ENCODE measurements at regions not wholly inside any gene's neighbourhood (a gene's known extent, or its start where the extent isn't known, plus 50 kb on each side); places are given as distances from the start of the nearest gene placed in this dataset.

- H4K8ac ChIP-seq (replicated peaks; ENCODE audit: insufficient read length, low read depth, low read length): no peak overlapping the region
- no peak overlapping the region for H2BK5ac ChIP-seq (ENCODE audit: insufficient read length, low read length)
- H3K27me3 ChIP-seq (ENCODE audit: insufficient read depth, low read length): no peaks in the 10 kb centered on the region
- H3K18ac ChIP-seq (ENCODE audit: insufficient read length, low read depth, low read length): no peak overlapping the region
- H3K79me1 ChIP-seq (ENCODE audit: insufficient read depth, low read depth, low read length, poor library complexity, severe bottlenecking): no peaks in the 10 kb centered on the region
- H3K4me3 Mint-ChIP-seq: no peak overlapping the region
- no peak overlapping the region for H3K27ac ChIP-seq (ENCODE audit: insufficient read length, low read depth, low read length)
- H3K23me2 ChIP-seq (ENCODE audit: insufficient read length, low read depth, low read length, poor library complexity, severe bottlenecking): no peaks in the 10 kb centered on the region
- H3K4me1 ChIP-seq (ENCODE audit: insufficient read depth, low read length): no peaks in the 10 kb centered on the region
- H4K91ac ChIP-seq (ENCODE audit: insufficient read length, low read depth, low read length): no peak overlapping the region
- TF ChIP-seq CTCF (conservative IDR thresholded peaks at IDR 0.05): no peak
- no peaks in the 10 kb centered on the region for H3K79me2 ChIP-seq (ENCODE audit: insufficient read depth, low read length)
- no peak overlapping the region for H2BK20ac ChIP-seq (ENCODE audit: low read depth, low read length, poor library complexity, severe bottlenecking)
- no peak overlapping the region for H2BK12ac ChIP-seq (ENCODE audit: insufficient read length, low read depth, low read length)
- no peak overlapping the region for H3K27ac Mint-ChIP-seq
- H3K23ac ChIP-seq (ENCODE audit: insufficient read length, low read depth, low read length): no peak overlapping the region
- H3K36me3 Mint-ChIP-seq (ENCODE audit: insufficient read depth in 1 of 3, low read depth in 3 of 3): no peaks in the 10 kb centered on the region
- H3K4ac ChIP-seq (ENCODE audit: low read depth, low read length): no peak overlapping the region
- no peak overlapping the region for H3K4me2 ChIP-seq (ENCODE audit: insufficient read depth, insufficient read length, low read length)
- no peaks in the 10 kb centered on the region for H3K4me1 Mint-ChIP-seq
- no peak overlapping the region for H2BK15ac ChIP-seq (ENCODE audit: low read depth, low read length)
- no peak overlapping the region for H4K5ac ChIP-seq (ENCODE audit: insufficient read length, low read depth, low read length)
- H2AK5ac ChIP-seq (ENCODE audit: insufficient read length, low read length): no peak overlapping the region
- H3T11ph ChIP-seq (ENCODE audit: low read length): no peak overlapping the region
- no peak overlapping the region for H2BK120ac ChIP-seq (ENCODE audit: low read depth, low read length, poor library complexity, severe bottlenecking)
- H3K9me3 Mint-ChIP-seq: no peaks in the 10 kb centered on the region
- no peak overlapping the region for H3K9ac ChIP-seq (ENCODE audit: extremely low read depth, insufficient read length, low read length)
- H2AFZ ChIP-seq (ENCODE audit: low read length): no peak overlapping the region
- DNase-seq: no peak
- H3K14ac ChIP-seq (ENCODE audit: insufficient read depth, low read length): no peak overlapping the region
- no peaks in the 10 kb centered on the region for H4K20me1 ChIP-seq (ENCODE audit: control insufficient read depth, insufficient read depth, insufficient read length)
- no peaks in the 10 kb centered on the region for H3K27me3 Mint-ChIP-seq (ENCODE audit: low read depth)
- no peak overlapping the region for H3K56ac ChIP-seq (ENCODE audit: insufficient read length, low read depth, low read length)
- H3K9me3 ChIP-seq (ENCODE audit: control insufficient read depth, low read depth, low read length): no peaks in the 10 kb centered on the region
Measured at GRCh38 chr2:13560322-13560721, 843.6 kb downstream of the TRIB2 start.
